Sigmoid colon (tissue), 6 donors: ENCODE measurements at regions not wholly inside any gene's neighbourhood (a gene's known extent, or its start where the extent isn't known, plus 50 kb on each side); places are given as distances from the start of the nearest gene placed in this dataset.

Experiments
- DNase-seq: peaks from one replicate; pipeline ENCODE4 v3.0.0-alpha.2; 2019
- H3K27ac ChIP-seq, 4 donors: fragments of 200-600 bp; sonication (generic); one replicate each; pipeline ENCODE4 v1.5.1; 2016 to 2019; ENCODE audit warnings: mild to moderate bottlenecking in 1 of 4
- H3K27me3 ChIP-seq, 3 donors: fragments of 200-600 bp; sonication (generic); one replicate each; pipeline ENCODE4 v1.5.1; 2019; ENCODE audit warnings: mild to moderate bottlenecking in 1 of 3
- H3K36me3 ChIP-seq, 4 donors: fragments of 200-600 bp; sonication (generic); one replicate each; pipeline ENCODE4 v1.5.1; 2016 to 2019
- H3K4me1 ChIP-seq, 4 donors: fragments of 200-600 bp; sonication (generic); one replicate each; pipeline ENCODE4 v1.5.1; 2017 to 2019
- H3K4me3 ChIP-seq, 4 donors: fragments of 200-600 bp; sonication (generic); one replicate each; pipeline ENCODE4 v1.5.1; 2017 to 2019; ENCODE audit warnings: mild to moderate bottlenecking in 2 of 4, moderate library complexity in 1 of 4
- H3K9me3 ChIP-seq, 4 donors: fragments of 200-600 bp in 3 of 4; sonication (generic) in 3 of 4; one replicate each; pipeline versions ENCODE4 v1.5.1 to v1.6.1; 2013 to 2019
- CTCF ChIP-seq, 4 experiments: fragments of 450-650 bp in 3 of 4; fragments of 200-600 bp in 1 of 4; IDR thresholded peaks; one replicate each; pipeline ENCODE4 v1.5.1; 2016 to 2019; ENCODE audit warnings: antibody characterized with exemption in 4 of 4, mild to moderate bottlenecking in 3 of 4, moderate library complexity in 2 of 4
- EP300 ChIP-seq, 4 donors: sonication (generic); formaldehyde crosslinking; IDR thresholded peaks; one replicate each; pipeline ENCODE4 v1.6.1; 2017; ENCODE audit warnings: antibody characterized with exemption in 4 of 4
- POLR2A ChIP-seq, 2 donors: fragments of 450-650 bp; IDR thresholded peaks; one replicate each; pipeline ENCODE4 v1.6.1; 2016; ENCODE audit warnings: antibody characterized with exemption in 2 of 2, mild to moderate bottlenecking in 2 of 2, moderate library complexity in 2 of 2
- POLR2AphosphoS5 ChIP-seq, 4 donors: sonication (generic); formaldehyde crosslinking; IDR thresholded peaks; one replicate each; pipeline ENCODE4 v1.6.1; 2017; ENCODE audit warnings: antibody characterized with exemption in 4 of 4
- WGBS, 2 donors: extraction: QIAGEN DNeasy Blood & Tissue Kit; methylation state at CpG; one replicate each; pipeline ENCODE4 v1.1.7; 2013; 5-methylcytosine and 5-hydroxymethylcytosine counted together
- intact Hi-C: fragments of 100-400 bp; cut with DNase I; formaldehyde crosslinking; loops from one replicate; pipeline ENCODE4 v1.15.1; 2023
- donor health status: healthy with polysubstance abuse.
- donor health status: healthy.

DNA sequence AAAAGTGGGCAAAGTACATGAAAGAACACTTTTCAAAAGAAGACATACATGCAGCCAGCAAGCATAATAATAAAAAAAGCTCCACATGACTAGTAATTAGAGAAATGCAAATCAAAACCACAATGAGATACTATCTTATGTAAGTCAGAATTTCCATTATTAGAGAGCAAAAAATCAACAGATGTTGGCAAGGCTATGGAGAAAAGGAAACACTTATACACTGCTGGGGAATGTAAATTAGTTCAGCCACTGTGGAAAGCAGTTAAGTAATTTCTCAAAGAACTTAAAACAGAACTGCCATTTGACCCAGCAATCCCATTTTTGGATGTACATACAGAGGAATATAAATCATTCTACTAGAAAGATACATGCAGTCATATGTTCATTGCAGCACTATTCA, 360.7 kb downstream of the NSUN3 start:
- H3K36me3 ChIP-seq, result no peaks in the 10 kb centered on the region
- H3K9me3 ChIP-seq, result no peaks in the 10 kb centered on the region
- no peaks in the 10 kb centered on the region for H3K4me1 ChIP-seq
- no peak overlapping the region for H3K4me3 ChIP-seq
- TF ChIP-seq EP300 (IDR thresholded peaks at IDR 0.05) (no peak), POLR2A (IDR thresholded peaks at IDR 0.05) (no peak), CTCF (IDR thresholded peaks at IDR 0.05) (no peak), POLR2AphosphoS5 (IDR thresholded peaks at IDR 0.05) (no peak)
- intact Hi-C loops, result no loop called here
- H3K27me3 ChIP-seq, result no peaks in the 10 kb centered on the region
- no peak for DNase-seq
- no peak overlapping the region for H3K27ac ChIP-seq

DNA sequence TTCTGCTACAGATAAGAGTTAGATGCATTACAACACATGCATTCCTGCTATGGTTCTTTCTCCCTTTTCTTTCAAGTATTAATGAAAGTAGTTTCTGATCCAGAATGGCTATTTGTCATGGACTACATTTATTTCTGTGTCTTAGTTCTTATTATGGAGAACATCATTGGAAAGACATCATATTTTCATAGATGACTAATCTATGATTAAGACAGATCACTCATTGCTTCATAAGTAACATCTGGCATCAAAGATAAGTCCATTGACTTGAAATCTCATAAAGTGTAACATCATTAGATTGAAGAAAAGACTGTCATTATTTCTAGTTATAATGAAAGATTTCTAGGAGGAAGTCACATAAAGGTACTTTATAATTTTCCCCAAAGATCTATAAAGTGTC, 366.7 kb downstream of the NSUN3 start:
- TF ChIP-seq EP300 (IDR thresholded peaks at IDR 0.05) (no peak), POLR2AphosphoS5 (IDR thresholded peaks at IDR 0.05) (no peak), POLR2A (IDR thresholded peaks at IDR 0.05) (no peak), CTCF (IDR thresholded peaks at IDR 0.05) (no peak)
- peaks cover 0 to 21% (median 8%) of the 10 kb centered on the region in 4 donors for H3K4me1 ChIP-seq
- intact Hi-C loops, result no loop called here
- H3K36me3 ChIP-seq, result no peaks in the 10 kb centered on the region
- DNase-seq, result no peak
- no peak overlapping the region for H3K4me3 ChIP-seq
- H3K27me3 ChIP-seq, result no peaks in the 10 kb centered on the region
- H3K27ac ChIP-seq, result no peak overlapping the region
- H3K9me3 ChIP-seq, result no peaks in the 10 kb centered on the region

- WGBS, 2 donors, result 81 to 85% methylated on average over 3 of the region's 3 CpGs
- no peak for DNase-seq
- no peaks in the 10 kb centered on the region for H3K27me3 ChIP-seq
- TF ChIP-seq POLR2AphosphoS5 (IDR thresholded peaks at IDR 0.05), result peak in 3 of 4 donors; percentile 30 to 49 (median 45)
- TF ChIP-seq CTCF (IDR thresholded peaks at IDR 0.05), result no peak
- peak overlapping the region in 3 of 4 donors; percentile 54 to 64 (median 58) for H3K27ac ChIP-seq
- intact Hi-C loops, result no loop called here
- H3K36me3 ChIP-seq, result no peaks in the 10 kb centered on the region
- peaks cover 0 to 21% (median 8%) of the 10 kb centered on the region in 4 donors for H3K4me1 ChIP-seq
- no peak overlapping the region for H3K4me3 ChIP-seq
- no peaks in the 10 kb centered on the region for H3K9me3 ChIP-seq
Measured at GRCh38 chr3:94431876-94432570, 369.2 kb downstream of the NSUN3 start.

- no peak for TF ChIP-seq POLR2A (IDR thresholded peaks at IDR 0.05)
- TF ChIP-seq POLR2AphosphoS5 (IDR thresholded peaks at IDR 0.05), result no peak
- no peak for TF ChIP-seq CTCF (IDR thresholded peaks at IDR 0.05)
- no peak for TF ChIP-seq EP300 (IDR thresholded peaks at IDR 0.05)
- DNase-seq, result no peak
Measured at GRCh38 chr3:94433811-94434210, 370.9 kb downstream of the NSUN3 start.

More at GRCh38 chr3:94433811-94434210, 370.9 kb downstream of the NSUN3 start:
- Histone ChIP-seq H3K9me3 (no peaks in the 10 kb centered on the region), H3K36me3 (no peaks in the 10 kb centered on the region), H3K27me3 (no peaks in the 10 kb centered on the region), H3K4me1 (peaks cover 0 to 21% (median 8%) of the 10 kb centered on the region in 4 donors), H3K27ac (no peak overlapping the region), H3K4me3 (no peak overlapping the region)
- intact Hi-C loops, result no loop called here
